GM12891 (cell line): ENCODE measurements at regions not wholly inside any gene's neighbourhood (a gene's known extent, or its start where the extent isn't known, plus 50 kb on each side); places are given as distances from the start of the nearest gene placed in this dataset.

Source experiments
- POLR2A ChIP-seq: IDR thresholded peaks from 2 replicates; pipeline ENCODE4 v1.6.1; 2011; ENCODE audit warnings: low read depth, low read length, control low read depth
- POLR2AphosphoS5 ChIP-seq: IDR thresholded peaks from 2 replicates; pipeline ENCODE4 v1.6.1; 2011; ENCODE audit warnings: low read depth, low read length, control low read depth
- SPI1 ChIP-seq: IDR thresholded peaks from 2 replicates; pipeline ENCODE4 v1.6.1; 2011; ENCODE audit warnings: low read depth, low read length, control low read depth
- TAF1 ChIP-seq: IDR thresholded peaks from 2 replicates; pipeline ENCODE4 v1.6.1; 2011; ENCODE audit warnings: low read depth, low read length, control low read depth

DNA sequence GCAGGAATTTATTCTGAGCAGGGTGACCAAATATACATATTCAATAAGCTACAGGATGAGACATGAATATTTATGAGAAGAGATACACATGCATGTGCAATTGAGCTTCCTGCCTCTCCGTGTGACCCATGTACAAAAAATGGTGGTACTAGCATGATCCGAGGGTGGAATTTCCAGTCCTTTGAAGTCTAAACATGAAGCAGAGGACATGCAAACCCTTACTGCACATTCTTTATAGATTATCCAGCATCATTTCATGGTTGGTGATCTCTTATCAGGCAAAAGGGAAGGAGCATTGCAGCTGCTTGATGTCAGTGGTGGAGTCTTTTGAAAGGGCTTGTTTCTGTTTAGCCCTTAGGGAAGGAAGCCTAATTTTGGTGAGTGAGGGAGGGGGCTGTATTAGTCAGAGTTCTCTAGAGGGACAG is 448.6 kb downstream of the SETD4 start:
- TF ChIP-seq POLR2A = no peak
- no peak for TF ChIP-seq POLR2AphosphoS5
- TF ChIP-seq TAF1 = no peak
- no peak for TF ChIP-seq SPI1
